Spleen (tissue), 11 donors: ENCODE measurements at regions not wholly inside any gene's neighbourhood (a gene's known extent, or its start where the extent isn't known, plus 50 kb on each side); places are given as distances from the start of the nearest gene placed in this dataset.

Experiments used
- DNase-seq: peaks from one replicate; pipeline ENCODE4 v3.0.0-alpha.2; 2020
- H3K27ac ChIP-seq, 8 donors: fragments of 200-600 bp; sonication (generic) in 7 of 8; 1 replicate in 4 of 8; 2 replicates in 4 of 8; pipeline versions ENCODE4 v1.5.0 to v1.8.0; 2016 to 2021; ENCODE audit warnings: inconsistent platforms in 4 of 8, mild to moderate bottlenecking in 4 of 8, moderate library complexity in 1 of 8
- H3K27me3 ChIP-seq, 7 donors: fragments of 200-600 bp; sonication (generic) in 6 of 7; replicated peaks in 1 of 7; 1 replicate in 4 of 7; 2 replicates in 3 of 7; pipeline versions ENCODE4 v1.5.0 to v1.8.0; 2016 to 2021; ENCODE audit warnings: inconsistent platforms in 3 of 7, mild to moderate bottlenecking in 1 of 7
- H3K36me3 ChIP-seq, 6 donors: fragments of 200-600 bp; sonication (generic) in 5 of 6; 1 replicate in 4 of 6; 2 replicates in 2 of 6; pipeline versions ENCODE4 v1.5.0 to v1.8.0; 2016 to 2021; ENCODE audit warnings: inconsistent platforms in 2 of 6
- H3K4me1 ChIP-seq, 6 donors: fragments of 200-600 bp; sonication (generic) in 5 of 6; 1 replicate in 3 of 6; 2 replicates in 3 of 6; pipeline versions ENCODE4 v1.5.0 to v1.8.0; 2016 to 2021; ENCODE audit warnings: inconsistent platforms in 3 of 6
- H3K4me3 ChIP-seq, 8 donors: fragments of 200-600 bp; sonication (generic) in 7 of 8; 1 replicate in 4 of 8; 2 replicates in 4 of 8; pipeline versions ENCODE4 v1.5.0 to v1.8.0; 2016 to 2021; ENCODE audit warnings: inconsistent platforms in 4 of 8, mild to moderate bottlenecking in 4 of 8, moderate library complexity in 2 of 8
- H3K9me3 ChIP-seq, 8 donors: fragments of 200-600 bp; sonication (generic) in 7 of 8; 1 replicate in 4 of 8; 2 replicates in 4 of 8; pipeline versions ENCODE4 v1.5.0 to v1.8.0; 2016 to 2021; ENCODE audit warnings: inconsistent platforms in 4 of 8
- POLR2A ChIP-seq, 3 donors: fragments of 450-650 bp; IDR thresholded peaks; one replicate each; pipeline ENCODE4 v1.5.1; 2017; ENCODE audit warnings: antibody characterized with exemption in 3 of 3, mild to moderate bottlenecking in 1 of 3
- POLR2AphosphoS5 ChIP-seq, 3 donors: sonication (generic); formaldehyde crosslinking; IDR thresholded peaks; one replicate each; pipeline ENCODE4 v1.5.1; 2017; ENCODE audit warnings: antibody characterized with exemption in 3 of 3
- WGBS, 5 donors: extraction: QIAGEN DNeasy Blood & Tissue Kit in 3 of 5; methylation state at CpG; one replicate each; pipeline versions ENCODE4 v1.1.5 to v1.1.7; 2013 to 2018; 5-methylcytosine and 5-hydroxymethylcytosine counted together
- intact Hi-C: fragments of 100-400 bp; cut with DNase I; formaldehyde crosslinking; loops from one replicate; pipeline ENCODE4 v1.15.0; 2023; ENCODE audit warnings: low total_unique reads
- TF ChIP-seq, protein P1 (sequence below), 11 experiments: fragments of 200-600 bp in 7 of 11; fragments of 450-650 bp in 4 of 11; sonication (generic) in 4 of 11; IDR thresholded peaks in 8 of 11; conservative IDR thresholded peaks in 3 of 11; 1 replicate in 7 of 11; 2 replicates in 4 of 11; pipeline versions ENCODE4 v1.4.0 to v1.8.0; 2016 to 2021; ENCODE audit warnings: antibody characterized with exemption in 11 of 11, inconsistent platforms in 4 of 11, mild to moderate bottlenecking in 1 of 11
- donor health status: healthy with polysubstance abuse.
- donor health status: DM: no; HTN: no; CAD: no; lungs with moderate emphysema.
- donor health status: DM: no; HTN: no; CAD: no.
- donor health status: Bipolar disorder and iron deficiency.
- donor health status: healthy.
- donor health status: DM: no; HTN: no; CAD: no.
- donor health status: DM: yes; HTN: yes; CAD: no.

DNA sequence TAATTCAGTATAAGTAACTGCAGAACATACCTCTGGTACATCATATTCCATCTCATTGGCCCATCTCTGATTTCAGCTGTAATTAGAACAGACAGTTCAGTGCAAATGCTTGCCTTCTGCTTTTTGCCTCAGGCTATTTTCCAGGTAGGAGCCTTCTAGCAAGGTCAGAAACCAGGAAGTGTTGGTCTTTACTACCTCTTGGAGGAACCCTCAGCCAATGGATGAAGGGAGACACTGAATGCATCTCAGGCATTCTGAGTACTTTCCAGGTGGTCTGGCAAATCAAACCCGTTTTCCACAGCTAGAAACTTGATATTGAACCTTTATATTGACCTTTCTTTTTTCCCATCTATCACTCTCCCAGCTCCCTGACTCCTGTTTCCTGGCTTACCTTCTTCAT, 348.5 kb upstream of the SOX2 start:
- Histone ChIP-seq H3K9me3 (peaks cover 0 to 4% (median 0%) of the 10 kb centered on the region in 8 donors), H3K4me3 (no peak overlapping the region), H3K36me3 (no peaks in the 10 kb centered on the region), H3K4me1 (no peaks in the 10 kb centered on the region), H3K27me3 (no peaks in the 10 kb centered on the region), H3K27ac (no peak overlapping the region)
- intact Hi-C loops = no loop called here
- WGBS, 5 donors = 17 to 38% (median 34%) methylated on average over 1 of the region's 1 CpG
- TF ChIP-seq, protein P1, sequence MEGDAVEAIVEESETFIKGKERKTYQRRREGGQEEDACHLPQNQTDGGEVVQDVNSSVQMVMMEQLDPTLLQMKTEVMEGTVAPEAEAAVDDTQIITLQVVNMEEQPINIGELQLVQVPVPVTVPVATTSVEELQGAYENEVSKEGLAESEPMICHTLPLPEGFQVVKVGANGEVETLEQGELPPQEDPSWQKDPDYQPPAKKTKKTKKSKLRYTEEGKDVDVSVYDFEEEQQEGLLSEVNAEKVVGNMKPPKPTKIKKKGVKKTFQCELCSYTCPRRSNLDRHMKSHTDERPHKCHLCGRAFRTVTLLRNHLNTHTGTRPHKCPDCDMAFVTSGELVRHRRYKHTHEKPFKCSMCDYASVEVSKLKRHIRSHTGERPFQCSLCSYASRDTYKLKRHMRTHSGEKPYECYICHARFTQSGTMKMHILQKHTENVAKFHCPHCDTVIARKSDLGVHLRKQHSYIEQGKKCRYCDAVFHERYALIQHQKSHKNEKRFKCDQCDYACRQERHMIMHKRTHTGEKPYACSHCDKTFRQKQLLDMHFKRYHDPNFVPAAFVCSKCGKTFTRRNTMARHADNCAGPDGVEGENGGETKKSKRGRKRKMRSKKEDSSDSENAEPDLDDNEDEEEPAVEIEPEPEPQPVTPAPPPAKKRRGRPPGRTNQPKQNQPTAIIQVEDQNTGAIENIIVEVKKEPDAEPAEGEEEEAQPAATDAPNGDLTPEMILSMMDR (IDR thresholded peaks at IDR 0.05 in 8 of 11, conservative IDR thresholded peaks at IDR 0.05 in 3 of 11) = no peak
- TF ChIP-seq POLR2A (IDR thresholded peaks at IDR 0.05) = no peak
- no peak for TF ChIP-seq POLR2AphosphoS5 (IDR thresholded peaks at IDR 0.05)
- no peak for DNase-seq

DNA sequence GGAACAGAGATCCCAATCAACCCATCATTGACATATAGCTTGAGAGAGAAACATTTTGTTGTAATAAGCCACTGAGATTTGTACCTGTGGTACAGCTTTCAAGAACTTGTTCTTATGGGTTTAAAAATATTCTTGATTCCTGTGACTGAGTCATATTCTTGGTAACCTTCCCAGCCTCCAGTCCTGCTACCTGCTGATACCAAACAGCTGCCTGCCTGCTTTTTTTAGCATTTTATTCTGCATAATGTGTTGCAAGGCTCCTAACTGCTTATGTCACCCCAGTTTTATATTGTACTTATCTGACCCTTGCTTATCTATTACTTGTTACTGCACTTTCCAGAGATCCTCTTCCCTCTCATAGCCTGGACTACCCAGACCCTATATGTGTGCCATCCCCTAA, 349.3 kb upstream of the SOX2 start:
- H3K36me3 ChIP-seq = no peaks in the 10 kb centered on the region
- no peak overlapping the region for H3K27ac ChIP-seq
- no peak overlapping the region for H3K4me3 ChIP-seq
- H3K9me3 ChIP-seq = peaks cover 0 to 4% (median 0%) of the 10 kb centered on the region in 8 donors
- no peaks in the 10 kb centered on the region for H3K4me1 ChIP-seq
- intact Hi-C loops = no loop called here
- no peaks in the 10 kb centered on the region for H3K27me3 ChIP-seq
- no peak for DNase-seq
- TF ChIP-seq, protein P1 (IDR thresholded peaks at IDR 0.05 in 8 of 11, conservative IDR thresholded peaks at IDR 0.05 in 3 of 11) = no peak
- no peak for TF ChIP-seq POLR2A (IDR thresholded peaks at IDR 0.05)
- no peak for TF ChIP-seq POLR2AphosphoS5 (IDR thresholded peaks at IDR 0.05)

DNA sequence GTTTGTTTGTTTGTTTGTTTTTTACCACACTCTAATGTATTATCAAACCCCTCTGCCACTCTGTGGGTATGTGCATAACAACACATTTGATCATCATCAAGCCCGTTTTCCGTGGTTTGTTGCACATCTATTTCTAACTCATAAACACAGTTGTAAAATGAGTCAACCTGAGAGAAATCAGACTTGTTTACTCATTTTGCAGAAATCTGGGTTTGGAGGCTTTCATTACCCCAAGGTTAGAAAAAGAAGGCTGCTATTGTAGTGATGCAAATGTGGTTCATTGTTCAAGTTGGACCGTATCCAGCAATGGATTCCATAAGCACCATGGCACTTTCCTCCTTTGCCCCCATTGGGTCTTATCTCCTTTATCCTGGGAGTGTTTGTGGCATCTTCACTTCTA, 353.2 kb upstream of the SOX2 start:
- Histone ChIP-seq H3K27ac (no peak overlapping the region), H3K4me3 (no peak overlapping the region), H3K36me3 (no peaks in the 10 kb centered on the region), H3K4me1 (no peaks in the 10 kb centered on the region), H3K27me3 (no peaks in the 10 kb centered on the region), H3K9me3 (peaks cover 0 to 4% (median 0%) of the 10 kb centered on the region in 8 donors)
- no peak for DNase-seq
- intact Hi-C loops = no loop called here
- TF ChIP-seq, protein P1 (IDR thresholded peaks at IDR 0.05 in 8 of 11, conservative IDR thresholded peaks at IDR 0.05 in 3 of 11) = no peak
- TF ChIP-seq POLR2A (IDR thresholded peaks at IDR 0.05) (no peak), POLR2AphosphoS5 (IDR thresholded peaks at IDR 0.05) (no peak)
- WGBS, 5 donors = 63 to 82% (median 74%) methylated on average over 3 of the region's 3 CpGs

DNA sequence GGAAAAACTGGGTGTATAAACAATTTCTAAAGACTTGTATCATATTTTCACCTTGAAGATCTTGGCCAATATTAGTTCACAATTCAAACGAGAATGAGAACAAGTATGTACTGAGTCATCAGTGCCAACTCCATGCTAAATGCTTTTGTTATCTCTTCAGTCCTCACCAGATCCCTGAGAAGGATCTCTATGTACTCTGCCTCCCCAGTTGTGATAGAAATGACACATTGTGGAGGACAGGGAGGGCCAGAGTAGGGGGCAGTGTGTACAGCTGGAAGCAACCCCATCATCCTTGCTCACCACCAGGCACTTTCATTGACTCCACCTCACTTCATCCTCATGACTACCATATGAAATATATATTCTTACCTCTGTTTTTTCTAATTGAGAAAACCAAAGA, 353.7 kb upstream of the SOX2 start:
- DNase-seq = no peak
- Histone ChIP-seq H3K36me3 (no peaks in the 10 kb centered on the region), H3K4me3 (no peak overlapping the region), H3K4me1 (no peaks in the 10 kb centered on the region), H3K27me3 (no peaks in the 10 kb centered on the region), H3K9me3 (peaks cover 0 to 4% (median 0%) of the 10 kb centered on the region in 8 donors), H3K27ac (no peak overlapping the region)
- 33 to 55% (median 37%) methylated on average over 1 of the region's 1 CpG for WGBS, 5 donors
- intact Hi-C loops = no loop called here
- TF ChIP-seq POLR2AphosphoS5 (IDR thresholded peaks at IDR 0.05) (no peak), POLR2A (IDR thresholded peaks at IDR 0.05) (no peak)
- TF ChIP-seq, protein P1 (IDR thresholded peaks at IDR 0.05 in 8 of 11, conservative IDR thresholded peaks at IDR 0.05 in 3 of 11) = no peak
